GM12873 (cell line): ENCODE measurements at regions not wholly inside any gene's neighbourhood (a gene's known extent, or its start where the extent isn't known, plus 50 kb on each side); places are given as distances from the start of the nearest gene placed in this dataset.

Source experiments
- CTCF ChIP-seq: IDR thresholded peaks from 2 replicates; pipeline ENCODE4 v1.5.1; 2012; ENCODE audit warnings: low read depth, mild to moderate bottlenecking, moderate library complexity, low read length, control low read depth; ENCODE audit not compliant: insufficient read depth; ENCODE audit errors: missing control alignments

DNA sequence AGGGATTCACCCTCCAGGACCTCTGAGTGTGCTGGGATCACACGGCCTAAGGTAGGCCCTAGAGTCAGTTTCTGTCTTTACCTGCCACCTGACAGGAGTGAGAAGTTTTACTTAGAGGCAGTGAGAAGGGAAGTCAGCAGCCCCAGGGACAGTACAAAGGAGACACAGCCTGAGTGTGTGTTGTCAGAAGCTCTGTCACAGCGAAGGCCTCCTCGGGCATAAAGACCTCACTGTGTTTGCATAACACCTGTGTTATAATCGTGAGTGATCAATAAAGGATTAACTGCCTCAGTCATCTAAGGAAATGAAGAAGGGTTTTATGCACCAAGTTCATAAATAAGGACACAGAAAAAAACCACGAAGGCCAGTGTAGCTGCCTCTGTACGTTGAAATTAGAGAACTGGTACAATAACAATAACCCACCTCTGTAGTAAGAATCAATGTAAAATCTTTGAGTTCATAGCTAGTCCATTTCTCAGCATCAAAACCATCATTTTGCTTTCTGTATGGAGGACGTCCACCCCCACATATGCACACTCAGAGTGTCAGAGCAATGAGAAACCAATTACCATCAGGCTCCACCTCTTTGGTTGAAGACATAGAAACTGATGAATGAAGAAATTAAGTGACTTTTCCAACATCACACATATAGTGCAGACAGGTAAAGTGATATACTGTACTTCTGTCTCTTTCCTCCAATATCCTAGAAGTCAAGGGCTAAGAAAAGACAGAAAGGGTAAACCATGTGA, 159.3 kb downstream of the DAD1 start:
- no peak for TF ChIP-seq CTCF

DNA sequence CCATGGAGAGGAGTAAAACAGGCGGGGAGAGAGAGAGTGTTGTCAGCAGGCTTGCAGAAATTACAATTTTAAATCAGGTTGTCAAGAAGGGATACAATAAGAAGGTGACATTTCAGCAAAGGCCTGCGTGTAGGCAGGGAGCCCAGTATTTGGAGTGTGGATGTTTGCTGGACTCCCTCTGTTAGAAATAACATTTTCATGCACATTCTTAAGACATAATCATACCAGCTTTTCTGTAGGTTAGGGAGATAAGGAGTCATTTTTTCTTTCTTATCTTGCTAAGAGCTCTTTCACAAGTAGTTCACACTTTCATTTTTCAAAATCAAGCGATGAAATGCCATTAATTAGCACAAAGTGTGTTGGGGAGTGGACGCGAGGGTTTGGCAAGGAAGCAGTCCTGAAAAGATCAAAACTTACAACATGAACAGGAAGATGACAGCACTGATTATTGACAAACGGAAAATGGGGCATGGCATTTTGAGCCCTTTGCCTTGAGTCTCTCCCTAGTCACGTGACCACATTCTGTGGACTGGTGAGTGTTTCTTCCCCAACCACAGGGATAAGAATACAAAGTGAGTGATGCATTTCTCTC, 160.2 kb downstream of the DAD1 start:
- TF ChIP-seq CTCF: no peak

DNA sequence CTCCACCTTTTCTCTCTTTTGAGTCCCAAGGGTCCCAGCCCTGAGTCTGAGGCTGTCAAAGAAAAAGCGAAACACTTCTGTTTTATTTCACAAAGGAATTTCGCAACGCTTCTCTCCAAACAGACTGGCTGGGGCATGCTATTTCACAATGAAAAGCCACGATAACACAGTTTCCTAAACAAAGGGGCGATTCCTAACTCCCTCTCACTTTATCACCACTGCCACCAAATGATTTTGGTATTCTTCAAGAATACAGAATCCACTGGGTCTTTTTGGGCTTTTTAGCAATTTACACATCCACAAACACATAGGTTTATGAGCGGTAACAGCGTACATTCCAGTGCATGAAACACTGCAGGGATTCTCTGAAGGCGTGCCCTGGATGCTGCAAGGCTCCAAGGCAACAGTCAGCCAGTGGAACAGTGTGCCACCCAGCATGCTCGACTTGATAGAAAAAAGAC, 161.2 kb downstream of the DAD1 start:
- TF ChIP-seq CTCF: no peak

DNA sequence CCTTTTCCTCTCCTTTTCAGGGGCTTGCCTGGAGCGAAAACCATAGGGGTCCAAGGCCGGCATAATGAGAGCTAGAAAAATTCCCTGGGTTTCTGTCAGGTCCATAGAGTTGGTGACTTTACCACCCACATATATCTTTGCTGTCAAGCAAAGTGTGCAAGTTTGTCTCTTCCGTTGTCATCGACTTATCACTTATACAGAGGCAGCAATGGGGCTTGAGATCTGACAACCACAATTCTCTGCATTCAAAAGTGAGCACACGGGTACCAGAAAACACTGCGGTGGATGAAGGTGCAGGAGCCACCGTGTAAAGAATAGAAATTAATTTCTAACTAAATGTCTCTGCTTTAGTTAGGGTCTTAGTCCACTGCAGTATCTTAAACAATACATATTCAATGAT, 162.3 kb downstream of the DAD1 start:
- no peak for TF ChIP-seq CTCF

DNA sequence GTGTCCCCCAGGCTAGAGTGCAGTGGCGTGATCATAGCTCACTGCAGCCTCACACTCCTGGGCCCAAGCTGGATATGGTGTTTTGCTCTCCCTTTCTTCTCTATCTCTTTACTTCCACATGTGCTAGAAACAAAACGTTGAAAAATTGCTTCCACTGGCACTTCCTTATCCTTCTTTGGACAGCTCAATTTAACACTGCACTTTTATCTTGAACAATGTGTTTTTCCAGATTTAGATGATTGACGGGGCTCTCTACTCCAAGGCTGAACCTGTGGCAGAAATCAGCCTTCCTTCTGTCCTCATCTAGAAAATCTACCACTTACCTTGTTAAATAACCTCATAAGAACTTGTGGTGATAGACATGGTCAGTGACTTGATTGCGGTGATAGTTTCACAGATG, 165.1 kb downstream of the DAD1 start:
- TF ChIP-seq CTCF: no peak

GRCh38 chr14:22422238-22422637, 166.8 kb downstream of the DAD1 start:
- no peak for TF ChIP-seq CTCF

- TF ChIP-seq CTCF: no peak
These were observed 168.3 kb downstream of the DAD1 start for GRCh38 chr14:22420598-22421186.
